Activated CD8-positive, alpha-beta memory T cell treated with anti-CD3 and anti-CD28 coated beads, Interleukin-2, amount 50 U/mL, for 48 hours (primary cell): ENCODE measurements at regions not wholly inside any gene's neighbourhood (a gene's known extent, or its start where the extent isn't known, plus 50 kb on each side); places are given as distances from the start of the nearest gene placed in this dataset.
"Not testable (repeated sequence)": the region's sequence is repeated elsewhere in the genome, so short reads cannot be mapped to it uniquely, and the experiment has no call there.

ENCODE experiments used
- DNase-seq: peaks from one replicate; pipeline ENCODE4 v3.0.0-alpha.2; 2020

GRCh38 chr4:26181616-26182015 lies 139.2 kb upstream of the RBPJ start:
- no peak for DNase-seq

DNA sequence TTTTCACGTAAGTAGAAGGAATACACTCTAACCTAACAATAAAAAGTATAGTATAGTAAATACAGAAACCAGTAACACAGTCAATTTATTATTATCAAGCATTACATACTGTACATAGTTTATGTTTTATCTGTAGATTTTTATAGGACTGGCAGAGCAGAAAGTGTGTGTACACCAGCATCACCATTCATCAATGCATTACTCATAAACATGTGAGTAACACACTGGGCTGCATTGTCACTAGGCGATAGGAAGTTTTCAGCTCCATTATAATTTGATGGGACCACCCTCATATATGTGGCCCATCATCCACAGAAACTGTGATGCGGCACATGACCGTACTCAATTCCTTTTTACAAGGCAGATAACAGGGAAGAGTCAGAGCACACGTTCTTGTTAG lies 137.8 kb upstream of the RBPJ start:
- DNase-seq: no peak

- no peak for DNase-seq
Observed at GRCh38 chr4:26185436-26185835, 135.4 kb upstream of the RBPJ start.

GRCh38 chr4:26191353-26191752 lies 129.5 kb upstream of the RBPJ start:
- DNase-seq: no peak

DNA sequence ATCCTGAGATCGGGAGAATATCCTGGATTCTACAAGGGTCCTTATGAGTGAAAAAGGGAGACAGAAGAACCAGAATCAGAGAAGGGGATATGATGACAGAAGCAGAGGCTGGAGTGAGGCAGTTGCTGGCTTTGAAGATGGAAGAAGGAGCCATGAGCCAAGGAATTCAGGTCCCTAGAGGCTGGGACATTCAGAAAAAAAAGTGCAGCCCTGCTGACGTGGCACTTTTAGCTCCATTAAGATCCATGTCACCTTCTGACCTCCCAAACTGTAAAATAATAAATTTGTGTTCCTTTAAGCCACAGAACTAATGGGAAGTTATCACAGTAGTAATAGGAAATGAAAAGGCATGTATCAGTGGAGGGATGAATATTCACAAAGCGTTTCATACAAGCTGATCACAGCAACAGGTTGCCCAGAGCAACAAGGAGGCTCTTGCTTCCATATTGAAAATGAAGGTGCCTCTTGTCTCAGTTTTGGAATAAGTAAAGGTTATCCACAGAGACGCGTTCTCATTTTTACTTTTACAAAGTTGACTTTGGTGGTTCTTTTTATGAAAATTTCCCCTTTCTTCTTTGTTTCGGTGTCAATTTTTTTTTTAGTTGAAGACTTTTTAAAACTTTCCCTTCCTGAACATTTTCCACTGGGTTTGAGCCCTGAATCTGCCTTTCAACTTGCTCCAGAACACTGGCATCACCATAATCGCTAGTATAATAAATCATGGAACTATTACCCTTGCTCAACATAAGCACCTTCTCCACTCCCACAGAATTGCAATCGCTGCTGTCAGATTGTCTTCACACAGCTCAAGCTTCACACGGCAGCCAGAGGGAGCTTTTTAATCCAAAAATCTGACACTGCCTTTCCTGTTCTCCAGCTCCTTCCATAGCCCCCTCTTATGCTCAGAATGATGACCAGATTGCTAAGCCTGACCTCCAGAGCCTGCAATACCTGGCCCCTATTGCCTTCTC lies 127.6 kb upstream of the RBPJ start:
- no peak for DNase-seq

DNA sequence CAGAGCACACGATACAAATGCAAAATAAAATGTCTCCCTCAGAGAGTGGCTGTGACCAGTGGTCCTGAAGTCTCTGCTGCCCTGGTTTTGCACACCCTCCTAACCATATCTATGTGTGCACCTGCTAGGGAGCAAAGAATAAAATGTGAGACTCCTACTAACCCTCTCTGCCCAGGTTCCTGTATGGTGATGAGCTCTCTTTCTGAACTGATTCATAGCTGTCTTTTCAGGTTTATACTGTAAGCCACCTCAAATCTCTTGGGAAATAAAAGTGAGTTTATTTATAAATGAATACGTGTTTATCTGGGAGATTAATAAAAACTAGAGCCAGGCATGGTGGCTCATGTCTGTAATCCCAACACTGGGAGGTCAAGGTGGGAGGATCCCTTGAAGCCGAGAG lies 126.0 kb upstream of the RBPJ start:
- DNase-seq: no peak

- no peak for DNase-seq
Observed at GRCh38 chr4:26196567-26196966, 124.2 kb upstream of the RBPJ start.

DNA sequence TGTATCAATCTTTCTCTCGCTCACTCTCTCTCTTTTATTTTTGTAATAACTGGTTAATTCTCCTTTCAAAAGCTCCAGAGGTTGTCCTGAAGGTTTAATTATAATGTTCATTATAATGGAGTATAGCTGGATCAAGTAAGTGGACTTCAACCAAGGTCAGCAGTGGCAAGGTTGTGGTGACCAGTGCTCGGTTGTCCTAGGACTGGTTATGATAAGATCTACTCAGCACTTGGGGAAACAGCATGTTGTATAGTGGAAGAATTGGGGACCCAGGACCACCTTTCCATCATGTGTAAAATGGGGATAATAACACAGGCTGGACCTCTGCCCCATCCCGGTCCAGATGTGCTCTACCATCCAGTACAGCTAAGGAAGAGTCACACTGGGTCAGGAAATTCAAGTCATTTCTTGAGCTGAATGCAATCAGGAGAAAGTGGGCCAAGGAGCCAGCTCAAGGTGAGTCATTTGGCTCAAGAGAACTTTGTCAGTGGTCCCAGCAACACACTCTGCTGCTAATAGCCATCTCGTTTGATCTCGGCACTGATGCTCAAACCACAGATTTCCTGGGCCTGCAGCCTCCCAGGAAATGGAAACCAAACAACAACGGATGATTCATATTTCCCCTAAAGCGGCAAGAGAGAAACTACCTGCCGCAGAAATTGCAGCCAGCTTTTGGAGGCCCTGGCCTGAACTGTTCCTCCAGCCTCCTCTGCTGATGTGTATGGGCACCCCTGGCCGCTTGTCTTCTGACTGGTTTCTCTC lies 123.6 kb upstream of the RBPJ start:
- peak; percentile 78 for DNase-seq

- DNase-seq: not testable (repeated sequence)
Observed at GRCh38 chr4:26198931-26199330, 121.9 kb upstream of the RBPJ start.

DNA sequence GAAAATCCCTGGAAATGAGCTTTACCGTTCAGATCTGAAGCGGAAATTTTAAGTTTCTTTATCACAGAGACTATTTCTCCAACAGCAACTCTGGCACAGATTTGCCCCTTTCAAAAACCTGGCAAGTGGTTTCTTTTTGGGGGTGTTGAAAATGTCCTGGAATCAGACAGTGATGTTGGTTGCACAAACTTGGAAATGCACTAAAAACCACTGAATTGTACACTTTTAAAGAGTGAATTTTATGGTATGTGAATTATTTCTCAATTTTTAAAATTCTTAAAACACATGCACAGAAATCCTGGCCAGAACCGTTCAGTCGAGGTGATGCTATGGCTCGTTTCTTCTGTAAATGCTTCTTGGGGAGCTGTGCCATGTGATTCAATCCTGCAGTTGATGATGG lies 121.2 kb upstream of the RBPJ start:
- DNase-seq: no peak

- no peak for DNase-seq
Observed at GRCh38 chr4:26201120-26201519, 119.7 kb upstream of the RBPJ start.

GRCh38 chr4:26204249-26204825 lies 116.5 kb upstream of the RBPJ start:
- DNase-seq: no peak

GRCh38 chr4:26204911-26205370 lies 115.9 kb upstream of the RBPJ start:
- no peak for DNase-seq

GRCh38 chr4:26206339-26206738 lies 114.5 kb upstream of the RBPJ start:
- DNase-seq: no peak

DNA sequence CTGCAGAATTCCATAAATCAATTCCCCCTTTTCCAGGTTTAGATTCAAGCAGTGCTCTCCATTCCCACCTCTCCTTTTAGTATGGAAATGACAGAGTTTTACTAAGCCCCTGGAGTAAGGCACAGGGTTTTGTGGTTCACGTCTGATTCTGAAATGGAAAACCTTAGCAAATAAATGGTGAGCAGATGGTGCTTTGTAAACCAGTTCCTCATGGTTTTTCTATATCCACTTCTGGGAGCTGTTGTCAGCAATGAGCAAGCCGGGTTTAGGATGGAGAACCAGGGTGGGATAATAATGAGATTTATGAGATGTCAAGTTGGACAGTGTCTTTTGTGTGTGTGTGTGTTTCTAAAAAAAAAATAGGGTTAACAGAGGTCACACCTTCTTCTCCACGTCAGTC lies 113.8 kb upstream of the RBPJ start:
- no peak for DNase-seq

- no peak for DNase-seq
Observed at GRCh38 chr4:26207631-26208030, 113.2 kb upstream of the RBPJ start.

- no peak for DNase-seq
Observed at GRCh38 chr4:26208237-26208994, 112.4 kb upstream of the RBPJ start.

GRCh38 chr4:26209378-26209777 lies 111.4 kb upstream of the RBPJ start:
- not testable (repeated sequence) for DNase-seq

DNA sequence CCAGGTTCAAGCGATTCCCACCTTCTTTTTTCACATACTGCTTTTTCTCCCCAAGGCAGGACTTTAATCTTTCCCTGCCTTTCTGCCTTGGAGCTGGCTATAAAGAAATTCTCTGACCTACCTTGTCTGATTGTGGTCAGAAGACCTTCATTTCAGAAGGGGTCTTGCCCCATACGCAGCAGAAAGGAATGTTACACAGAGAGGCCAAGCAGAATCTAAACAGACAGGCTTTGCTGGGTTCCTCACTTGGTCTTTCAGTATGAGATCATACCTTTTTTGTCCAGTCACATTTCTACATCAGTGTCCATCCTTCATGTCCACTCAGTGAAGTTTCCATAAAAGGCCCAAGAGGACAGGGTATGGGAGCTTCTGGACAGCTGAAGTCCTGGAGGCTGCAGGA lies 108.3 kb upstream of the RBPJ start:
- no peak for DNase-seq

- no peak for DNase-seq
Observed at GRCh38 chr4:26213317-26213716, 107.5 kb upstream of the RBPJ start.

DNA sequence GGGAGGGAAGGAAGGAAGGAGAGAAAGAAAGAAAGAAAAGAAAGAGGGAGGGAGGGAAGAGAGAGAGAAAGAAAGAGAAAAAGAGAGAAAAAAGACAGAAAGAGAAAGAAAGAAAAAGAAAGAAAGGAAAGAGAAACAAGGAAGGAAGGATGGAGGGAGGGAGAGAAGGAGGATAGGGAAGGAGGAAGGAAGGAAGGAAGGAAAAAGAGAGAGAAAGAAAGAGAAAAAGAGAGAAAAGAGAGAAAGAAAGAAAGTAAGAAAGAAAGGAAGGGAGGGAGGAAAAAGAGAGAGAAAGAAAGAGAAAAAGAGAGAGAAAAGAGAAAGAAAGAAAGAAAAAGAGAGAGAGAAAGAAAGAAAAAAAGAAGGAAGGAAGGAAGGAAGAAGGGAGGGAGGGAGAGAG lies 105.8 kb upstream of the RBPJ start:
- no peak for DNase-seq

- no peak for DNase-seq
Observed at GRCh38 chr4:26215725-26216124, 105.1 kb upstream of the RBPJ start.

GRCh38 chr4:26217481-26217880 lies 103.3 kb upstream of the RBPJ start:
- DNase-seq: no peak
